HepG2 (cell line): ENCODE measurements at regions not wholly inside any gene's neighbourhood (a gene's known extent, or its start where the extent isn't known, plus 50 kb on each side); places are given as distances from the start of the nearest gene placed in this dataset.

ENCODE experiments used
- ATAC-seq: fragments of 200-7000 bp; cut with Tn5 transposase; 3 replicates; pipeline ENCODE4 v1.9.1; 2020; ENCODE audit warnings: mild to moderate bottlenecking, moderate library complexity
- BruUV-seq: library from RNA; stranded (reverse); fragments of 400-500 nt; replicated peaks from 2 replicates; lab custom pipeline; 2021; lab: Mats Ljungman, UMichigan
- CTCF ChIA-PET: fragments of 300-600 bp; formaldehyde crosslinking; extraction: SDS; loops from one replicate; lab custom pipeline; 2021; ENCODE audit warnings: low total read pairs, inconsistent platforms, low intra/inter-chr PET ratio; lab: Yijun Ruan, JAX
- POLR2A ChIA-PET: fragments of 350-600 bp; sonication (Branson Sonifier 250); formaldehyde crosslinking; loops from one replicate; lab custom pipeline; 2020; ENCODE audit warnings: antibody characterized with exemption, inconsistent platforms; lab: Yijun Ruan, JAX
- DNase-seq: peaks from one replicate; pipeline ENCODE4 v3.0.0-alpha.2; 2015; ENCODE audit warnings: low spot score
- FAIRE-seq: peaks from 3 replicates; lab custom pipeline; 2011; peaks lifted over from hg19 to GRCh38; lab: Jason Lieb, UNC
- H2AFZ ChIP-seq: one replicate; pipeline ENCODE4 v1.6.1; 2011; ENCODE audit warnings: low read length, inconsistent platforms
- H3K27ac ChIP-seq: fragments of 300-600 bp; 3 replicates; pipeline ENCODE4 v1.8.0; 2011; ENCODE audit warnings: mixed run types, mild to moderate bottlenecking, mixed read lengths, low read length, inconsistent platforms; ENCODE audit not compliant: insufficient read depth; ENCODE audit errors: extremely low read length
- H3K27me3 ChIP-seq, 2 experiments: fragments of 200-600 bp in 1 of 2; 2 replicates in 1 of 2; 3 replicates in 1 of 2; pipeline versions ENCODE4 v1.6.0 to v1.8.0; 2011; ENCODE audit warnings: low read length in 2 of 2, mild to moderate bottlenecking in 2 of 2, moderate library complexity in 2 of 2, inconsistent platforms in 1 of 2; ENCODE audit not compliant: insufficient read depth in 2 of 2, control insufficient read depth in 1 of 2
- H3K36me3 ChIP-seq, 2 experiments: fragments of 200-600 bp in 1 of 2; replicated peaks in 1 of 2; 2 replicates in 1 of 2; 3 replicates in 1 of 2; pipeline versions ENCODE4 v1.5.1 to v1.8.0; 2011; ENCODE audit warnings: low read length in 2 of 2, inconsistent platforms in 1 of 2; ENCODE audit not compliant: insufficient read depth in 2 of 2, control insufficient read depth in 1 of 2
- H3K4me1 ChIP-seq: 2 replicates; pipeline ENCODE4 v1.5.1; 2012; ENCODE audit warnings: low read length, inconsistent platforms; ENCODE audit not compliant: insufficient read depth
- H3K4me2 ChIP-seq: 2 replicates; pipeline ENCODE4 v1.6.0; 2011; ENCODE audit warnings: low read depth, low read length, inconsistent platforms
- H3K4me3 ChIP-seq, 3 experiments: fragments of 200-600 bp in 1 of 3; sonication (generic), shearing (Covaris generic) in 1 of 3; replicated peaks in 1 of 3; 2 replicates each; pipeline ENCODE4 v1.5.1; 2011 to 2016; ENCODE audit warnings: low read length in 3 of 3, inconsistent platforms in 2 of 3, low read depth in 2 of 3, mild to moderate bottlenecking in 2 of 3, control low read depth in 1 of 3, mixed read lengths in 1 of 3; ENCODE audit not compliant: insufficient read depth in 1 of 3
- H3K79me2 ChIP-seq: one replicate; pipeline ENCODE4 v1.6.1; 2011; ENCODE audit warnings: low read length, inconsistent platforms; ENCODE audit not compliant: insufficient read depth
- H3K9ac ChIP-seq: 2 replicates; pipeline ENCODE4 v1.6.0; 2011; ENCODE audit warnings: mild to moderate bottlenecking, low read depth, low read length, inconsistent platforms; ENCODE audit not compliant: insufficient read depth
- H3K9me3 ChIP-seq: 2 replicates; pipeline ENCODE4 v1.5.1; 2012; ENCODE audit warnings: mild to moderate bottlenecking, low read length
- H4K20me1 ChIP-seq: 2 replicates; pipeline ENCODE4 v1.6.0; 2011; ENCODE audit warnings: inconsistent platforms, mild to moderate bottlenecking, low read length, moderate library complexity; ENCODE audit not compliant: insufficient read depth
- BHLHE40 ChIP-seq: IDR thresholded peaks from 2 replicates; pipeline ENCODE4 v1.6.1; 2011; ENCODE audit warnings: low read length, improper control_type of control experiment
- CREB1 ChIP-seq, 2 experiments: fragments of 450-650 bp in 1 of 2; IDR thresholded peaks; 2 replicates each; pipeline ENCODE4 v1.6.1; 2016 to 2017; ENCODE audit warnings: control low read depth in 1 of 2, mild to moderate bottlenecking in 1 of 2, missing compliant biosample characterization in 1 of 2, missing genetic modification characterization in 1 of 2
- HMGA1 ChIP-seq: sonication (generic); formaldehyde crosslinking; conservative IDR thresholded peaks from 2 replicates; pipeline ENCODE4 v1.4.0; 2020; ENCODE audit warnings: missing genetic modification reagents
- KLF13 ChIP-seq: sonication (generic); formaldehyde crosslinking; IDR thresholded peaks from 2 replicates; pipeline ENCODE4 v1.4.0; 2020; ENCODE audit warnings: mild to moderate bottlenecking, missing genetic modification reagents
- SALL2 ChIP-seq: sonication (generic); formaldehyde crosslinking; IDR thresholded peaks from 2 replicates; pipeline ENCODE4 v1.8.1; 2023; ENCODE audit warnings: mild to moderate bottlenecking, missing genetic modification reagents, inconsistent platforms
- SIN3A ChIP-seq: IDR thresholded peaks from 2 replicates; pipeline ENCODE4 v1.6.1; 2011; ENCODE audit warnings: low read depth, mild to moderate bottlenecking, control low read depth, low read length, borderline replicate concordance
- TBL1XR1 ChIP-seq: fragments of 150-350 bp; IDR thresholded peaks from 2 replicates; pipeline ENCODE4 v1.6.1; 2014; ENCODE audit warnings: borderline replicate concordance, low read length; ENCODE audit not compliant: partially characterized antibody
- ZNF431 ChIP-seq: sonication (generic); formaldehyde crosslinking; IDR thresholded peaks from 2 replicates; pipeline ENCODE4 v1.9.0; 2022; ENCODE audit warnings: missing genetic modification reagents, low read depth, mild to moderate bottlenecking, borderline replicate concordance
- ZNF773 ChIP-seq: sonication (generic); formaldehyde crosslinking; IDR thresholded peaks from 2 replicates; pipeline ENCODE4 v1.4.0; 2020; ENCODE audit warnings: missing genetic modification reagents, borderline replicate concordance
- WGBS: methylation state at CpG from one replicate; pipeline ENCODE4 v1.1.6; 2017; ENCODE audit warnings: low lambda C conversion rate; 5-methylcytosine and 5-hydroxymethylcytosine counted together
- in situ Hi-C: cut with HindIII; loops from 2 replicates; pipeline ENCODE4 v1.10.0; 2017; ENCODE audit warnings: low pct_unique_long_range_greater_than_20kb; ENCODE audit not compliant: extremely low pct_ligation_motif_present
- intact Hi-C: fragments of 100-400 bp; cut with micrococcal nuclease; formaldehyde crosslinking; loops from one replicate; pipeline ENCODE4 v1.10.0; 2022; ENCODE audit not compliant: unreplicated experiment
- TF ChIP-seq, protein P1 (sequence below): sonication (generic); formaldehyde crosslinking; IDR thresholded peaks from 2 replicates; pipeline ENCODE4 v1.5.1; 2020; ENCODE audit warnings: missing genetic modification reagents, mild to moderate bottlenecking, borderline replicate concordance
- TF ChIP-seq, protein P2 (sequence below): IDR thresholded peaks from 2 replicates; pipeline ENCODE4 v1.6.1; 2012; ENCODE audit warnings: low read depth, low read length, improper control_type of control experiment
- TF ChIP-seq, protein P3 (sequence below): sonication (generic); formaldehyde crosslinking; IDR thresholded peaks from 2 replicates; pipeline ENCODE4 v1.4.0; 2020; ENCODE audit warnings: missing genetic modification reagents
- TF ChIP-seq, protein P4 (sequence below): sonication (generic); formaldehyde crosslinking; conservative IDR thresholded peaks from 2 replicates; pipeline ENCODE4 v1.4.0; 2020; ENCODE audit warnings: mild to moderate bottlenecking, missing genetic modification reagents, moderate library complexity

DNA sequence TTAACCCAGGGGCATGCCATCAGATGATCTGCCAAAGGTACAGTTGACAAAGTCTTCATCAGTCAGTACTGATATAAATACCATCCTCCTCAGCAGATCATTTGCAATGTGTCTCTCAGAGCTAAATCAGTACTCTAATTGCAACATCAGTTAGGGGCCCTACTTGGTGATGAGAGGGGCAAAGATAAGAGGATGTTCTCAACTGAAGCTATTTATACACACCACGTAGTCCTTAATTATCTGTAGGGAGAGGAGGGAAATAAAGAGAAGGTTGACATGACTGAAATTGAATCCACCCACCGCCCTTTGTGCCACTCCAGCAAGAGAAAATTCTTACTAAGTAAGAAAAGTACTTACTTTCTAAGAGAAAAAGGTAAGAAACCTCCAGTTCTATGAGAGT, 157.8 kb upstream of the NUDT4 start:
- Histone ChIP-seq H3K27ac (no peak overlapping the region), H2AFZ (no peak overlapping the region), H3K9ac (no peak overlapping the region), H3K79me2 (no peaks in the 10 kb centered on the region), H3K27me3 (no peaks in the 10 kb centered on the region), H3K4me3 (no peak overlapping the region), H3K4me2 (no peak overlapping the region), H3K9me3 (peaks cover 18% of the 10 kb centered on the region), H4K20me1 (no peaks in the 10 kb centered on the region)
- in situ Hi-C loops (no loop called here), intact Hi-C loops (loop anchor here (5.0 kb wide), 1 partner anchor 233 kb away; no protein-coding TSS in a partner anchor)
- DNase-seq (no peak), FAIRE-seq (no peak), ATAC-seq (no peak)
- BruUV-seq: no TSS peak
- WGBS: 44% methylated on average over 2 of the region's 2 CpGs
- CTCF ChIA-PET: no interaction called here
- TF ChIP-seq BHLHE40 (no peak), TBL1XR1 (no peak), SALL2 (CRISPR knock-in tag) (no peak), SIN3A (no peak), CREB1 (IDR thresholded peaks at IDR 0.05) (no peak), CREB1 (CRISPR knock-in tag; IDR thresholded peaks at IDR 0.05) (no peak), HMGA1 (no peak), ZNF773 (no peak), KLF13 (CRISPR knock-in tag) (no peak), ZNF431 (CRISPR knock-in tag) (no peak)
- TF ChIP-seq, protein P1, sequence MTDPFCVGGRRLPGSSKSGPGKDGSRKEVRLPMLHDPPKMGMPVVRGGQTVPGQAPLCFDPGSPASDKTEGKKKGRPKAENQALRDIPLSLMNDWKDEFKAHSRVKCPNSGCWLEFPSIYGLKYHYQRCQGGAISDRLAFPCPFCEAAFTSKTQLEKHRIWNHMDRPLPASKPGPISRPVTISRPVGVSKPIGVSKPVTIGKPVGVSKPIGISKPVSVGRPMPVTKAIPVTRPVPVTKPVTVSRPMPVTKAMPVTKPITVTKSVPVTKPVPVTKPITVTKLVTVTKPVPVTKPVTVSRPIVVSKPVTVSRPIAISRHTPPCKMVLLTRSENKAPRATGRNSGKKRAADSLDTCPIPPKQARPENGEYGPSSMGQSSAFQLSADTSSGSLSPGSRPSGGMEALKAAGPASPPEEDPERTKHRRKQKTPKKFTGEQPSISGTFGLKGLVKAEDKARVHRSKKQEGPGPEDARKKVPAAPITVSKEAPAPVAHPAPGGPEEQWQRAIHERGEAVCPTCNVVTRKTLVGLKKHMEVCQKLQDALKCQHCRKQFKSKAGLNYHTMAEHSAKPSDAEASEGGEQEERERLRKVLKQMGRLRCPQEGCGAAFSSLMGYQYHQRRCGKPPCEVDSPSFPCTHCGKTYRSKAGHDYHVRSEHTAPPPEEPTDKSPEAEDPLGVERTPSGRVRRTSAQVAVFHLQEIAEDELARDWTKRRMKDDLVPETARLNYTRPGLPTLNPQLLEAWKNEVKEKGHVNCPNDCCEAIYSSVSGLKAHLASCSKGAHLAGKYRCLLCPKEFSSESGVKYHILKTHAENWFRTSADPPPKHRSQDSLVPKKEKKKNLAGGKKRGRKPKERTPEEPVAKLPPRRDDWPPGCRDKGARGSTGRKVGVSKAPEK: no peak
- TF ChIP-seq, protein P2, sequence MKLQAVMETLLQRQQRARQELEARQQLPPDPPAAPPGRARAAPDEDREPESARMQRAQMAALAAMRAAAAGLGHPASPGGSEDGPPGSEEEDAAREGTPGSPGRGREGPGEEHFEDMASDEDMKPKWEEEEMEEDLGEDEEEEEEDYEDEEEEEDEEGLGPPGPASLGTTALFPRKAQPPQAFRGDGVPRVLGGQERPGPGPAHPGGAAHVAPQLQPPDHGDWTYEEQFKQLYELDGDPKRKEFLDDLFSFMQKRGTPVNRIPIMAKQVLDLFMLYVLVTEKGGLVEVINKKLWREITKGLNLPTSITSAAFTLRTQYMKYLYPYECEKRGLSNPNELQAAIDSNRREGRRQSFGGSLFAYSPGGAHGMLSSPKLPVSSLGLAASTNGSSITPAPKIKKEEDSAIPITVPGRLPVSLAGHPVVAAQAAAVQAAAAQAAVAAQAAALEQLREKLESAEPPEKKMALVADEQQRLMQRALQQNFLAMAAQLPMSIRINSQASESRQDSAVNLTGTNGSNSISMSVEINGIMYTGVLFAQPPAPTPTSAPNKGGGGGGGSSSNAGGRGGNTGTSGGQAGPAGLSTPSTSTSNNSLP: no peak
- TF ChIP-seq, protein P3, sequence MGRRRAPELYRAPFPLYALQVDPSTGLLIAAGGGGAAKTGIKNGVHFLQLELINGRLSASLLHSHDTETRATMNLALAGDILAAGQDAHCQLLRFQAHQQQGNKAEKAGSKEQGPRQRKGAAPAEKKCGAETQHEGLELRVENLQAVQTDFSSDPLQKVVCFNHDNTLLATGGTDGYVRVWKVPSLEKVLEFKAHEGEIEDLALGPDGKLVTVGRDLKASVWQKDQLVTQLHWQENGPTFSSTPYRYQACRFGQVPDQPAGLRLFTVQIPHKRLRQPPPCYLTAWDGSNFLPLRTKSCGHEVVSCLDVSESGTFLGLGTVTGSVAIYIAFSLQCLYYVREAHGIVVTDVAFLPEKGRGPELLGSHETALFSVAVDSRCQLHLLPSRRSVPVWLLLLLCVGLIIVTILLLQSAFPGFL (CRISPR knock-in tag): no peak
- TF ChIP-seq, protein P4, sequence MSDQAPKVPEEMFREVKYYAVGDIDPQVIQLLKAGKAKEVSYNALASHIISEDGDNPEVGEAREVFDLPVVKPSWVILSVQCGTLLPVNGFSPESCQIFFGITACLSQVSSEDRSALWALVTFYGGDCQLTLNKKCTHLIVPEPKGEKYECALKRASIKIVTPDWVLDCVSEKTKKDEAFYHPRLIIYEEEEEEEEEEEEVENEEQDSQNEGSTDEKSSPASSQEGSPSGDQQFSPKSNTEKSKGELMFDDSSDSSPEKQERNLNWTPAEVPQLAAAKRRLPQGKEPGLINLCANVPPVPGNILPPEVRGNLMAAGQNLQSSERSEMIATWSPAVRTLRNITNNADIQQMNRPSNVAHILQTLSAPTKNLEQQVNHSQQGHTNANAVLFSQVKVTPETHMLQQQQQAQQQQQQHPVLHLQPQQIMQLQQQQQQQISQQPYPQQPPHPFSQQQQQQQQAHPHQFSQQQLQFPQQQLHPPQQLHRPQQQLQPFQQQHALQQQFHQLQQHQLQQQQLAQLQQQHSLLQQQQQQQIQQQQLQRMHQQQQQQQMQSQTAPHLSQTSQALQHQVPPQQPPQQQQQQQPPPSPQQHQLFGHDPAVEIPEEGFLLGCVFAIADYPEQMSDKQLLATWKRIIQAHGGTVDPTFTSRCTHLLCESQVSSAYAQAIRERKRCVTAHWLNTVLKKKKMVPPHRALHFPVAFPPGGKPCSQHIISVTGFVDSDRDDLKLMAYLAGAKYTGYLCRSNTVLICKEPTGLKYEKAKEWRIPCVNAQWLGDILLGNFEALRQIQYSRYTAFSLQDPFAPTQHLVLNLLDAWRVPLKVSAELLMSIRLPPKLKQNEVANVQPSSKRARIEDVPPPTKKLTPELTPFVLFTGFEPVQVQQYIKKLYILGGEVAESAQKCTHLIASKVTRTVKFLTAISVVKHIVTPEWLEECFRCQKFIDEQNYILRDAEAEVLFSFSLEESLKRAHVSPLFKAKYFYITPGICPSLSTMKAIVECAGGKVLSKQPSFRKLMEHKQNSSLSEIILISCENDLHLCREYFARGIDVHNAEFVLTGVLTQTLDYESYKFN (CRISPR knock-in tag): no peak
- TF ChIP-seq, all 625 proteins: peak for 0
- no peaks in the 10 kb centered on the region for H3K36me3 ChIP-seq
- POLR2A ChIA-PET: no interaction called here
- peaks cover 18% of the 10 kb centered on the region for H3K4me1 ChIP-seq
